ENCODE measurements at regions not wholly inside any gene's neighbourhood (a gene's known extent, or its start where the extent isn't known, plus 50 kb on each side); places are given as distances from the start of the nearest gene placed in this dataset.
"Not testable (repeated sequence)": the region's sequence is repeated elsewhere in the genome, so short reads cannot be mapped to it uniquely, and the experiment has no call there.

DNA sequence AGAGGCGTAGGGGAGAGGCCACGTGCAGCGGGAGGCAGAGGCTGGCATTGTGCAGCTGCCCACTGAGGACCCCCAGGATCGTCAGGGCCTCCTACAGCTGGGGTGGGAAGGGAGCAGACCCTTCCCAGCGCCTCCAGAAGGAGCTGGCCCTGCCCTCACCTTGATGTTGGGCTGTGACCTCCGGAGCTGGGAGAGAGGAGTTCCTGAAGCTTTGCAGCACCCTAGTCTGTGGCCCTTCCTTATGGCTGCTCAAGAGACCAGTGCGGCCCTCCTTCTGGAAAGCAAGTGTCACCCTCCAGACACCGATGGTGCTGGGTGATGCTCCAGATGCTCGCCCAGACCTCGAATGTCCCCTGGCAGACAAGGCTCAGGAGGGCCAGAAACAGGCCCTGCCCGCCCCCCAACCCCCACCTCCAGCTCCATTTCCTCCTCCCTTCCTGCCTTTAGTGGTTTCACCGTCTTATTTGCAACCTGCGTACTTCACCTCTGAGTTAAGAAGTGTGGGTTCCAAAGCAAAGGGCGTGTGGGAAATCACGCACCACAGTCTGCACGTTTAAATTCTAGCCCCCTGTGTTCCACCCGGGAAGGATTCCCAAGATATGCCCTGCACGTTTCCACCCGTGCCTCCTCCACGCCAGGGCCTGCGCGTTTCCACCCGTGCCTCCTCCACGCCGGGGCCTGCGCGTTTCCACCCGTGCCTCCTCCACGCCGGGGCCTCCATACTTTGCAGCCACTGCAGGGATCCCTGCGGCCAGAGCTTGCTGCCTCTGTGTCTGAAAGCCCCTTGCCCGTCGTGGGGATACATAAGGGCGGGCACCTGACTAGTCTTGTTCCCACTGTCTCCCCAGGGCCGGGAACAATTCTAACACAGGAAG is 152.6 kb downstream of the NPIPB11 start:
- H3K4me3 ChIP-seq; H3K9me3 ChIP-seq; intact Hi-C loops (cut with DNase I); ATAC-seq; H3K27me3 ChIP-seq; H3K4me1 ChIP-seq; DNase-seq; H3K27ac ChIP-seq; H3K36me3 ChIP-seq (replicated peaks in 1 of 2; ENCODE audit: insufficient read depth in 1 of 2, low read depth in 2 of 2): not testable (repeated sequence)
- WGBS, 2 donors: 82 to 85% methylated on average over 24 to 28 of the region's 35 CpGs

DNA sequence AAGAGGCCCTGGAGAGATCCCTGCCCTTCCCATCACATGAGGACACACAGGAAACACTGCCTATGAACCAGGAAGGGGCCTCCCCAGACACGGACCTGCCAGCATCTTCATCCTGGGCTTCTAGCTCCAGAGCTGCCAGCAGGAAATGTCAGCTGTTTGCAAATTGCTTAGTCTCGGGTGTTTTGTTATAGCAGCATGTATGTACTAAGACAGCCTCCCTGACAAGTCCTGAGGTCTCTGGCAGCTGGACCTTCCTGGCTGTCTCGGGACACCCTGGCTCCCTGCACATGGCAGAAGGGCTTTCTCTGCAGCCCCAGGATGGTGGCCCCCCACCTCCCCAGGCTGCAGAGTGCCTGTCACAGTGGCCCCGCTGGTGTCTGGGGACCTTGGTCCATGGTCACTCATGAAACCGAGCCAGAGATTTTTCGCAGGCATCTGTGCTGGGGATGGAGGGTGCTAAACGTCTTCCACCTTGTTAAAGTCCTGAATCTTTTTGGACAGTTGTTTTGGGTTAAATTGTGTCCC is 153.4 kb downstream of the NPIPB11 start:
- H3K27me3 ChIP-seq; intact Hi-C loops (cut with DNase I); H3K4me1 ChIP-seq; H3K4me3 ChIP-seq; H3K27ac ChIP-seq; H3K36me3 ChIP-seq (replicated peaks in 1 of 2; ENCODE audit: insufficient read depth in 1 of 2, low read depth in 2 of 2); H3K9me3 ChIP-seq; ATAC-seq; DNase-seq: not testable (repeated sequence)
- WGBS, 2 donors: 50 to 82% methylated on average over 2 to 7 of the region's 7 CpGs

DNA sequence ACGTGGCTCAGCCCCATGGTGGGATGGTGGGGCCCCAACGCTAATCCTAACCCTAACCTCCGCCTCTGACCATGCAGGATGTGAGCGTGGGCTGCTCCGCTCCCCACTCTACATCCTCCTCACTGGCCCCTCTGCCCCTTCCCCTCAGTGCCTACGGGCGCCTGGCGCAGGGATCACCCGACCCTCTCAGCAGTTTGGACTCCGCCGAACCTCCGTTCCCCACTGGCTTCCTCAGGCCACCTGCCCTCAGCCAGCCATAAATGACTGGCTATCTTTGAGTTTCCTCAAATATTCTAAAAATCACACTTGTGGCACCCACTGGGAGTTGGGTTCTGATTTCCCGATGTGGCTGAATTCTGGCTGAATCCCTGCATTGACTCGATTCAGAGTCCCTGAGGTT is 154.2 kb downstream of the NPIPB11 start:
- intact Hi-C loops (cut with DNase I); ATAC-seq; DNase-seq: not testable (repeated sequence)

DNA sequence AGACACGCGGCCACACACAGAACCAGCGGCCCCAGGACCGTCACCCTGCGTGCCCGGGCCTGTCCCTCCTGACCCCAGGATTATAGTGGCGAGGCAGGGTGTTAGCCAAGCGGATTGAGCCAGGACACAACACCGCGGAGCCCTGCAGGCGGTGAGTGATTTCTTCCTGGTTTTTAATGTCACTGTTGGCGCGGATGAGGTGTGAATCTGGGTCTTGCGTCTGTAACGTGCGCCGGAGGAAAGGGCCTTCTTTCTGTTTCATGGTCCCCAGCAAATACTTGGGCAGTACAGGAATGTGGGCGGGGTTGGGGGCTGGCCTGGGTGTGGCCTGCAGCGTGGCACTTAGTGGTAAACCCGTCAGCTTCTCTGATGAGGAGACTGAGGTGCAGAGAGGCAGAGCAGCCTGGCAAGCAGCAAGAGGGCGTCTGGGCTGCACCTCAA is 154.9 kb downstream of the NPIPB11 start:
- H3K27me3 ChIP-seq; H3K9me3 ChIP-seq; H3K36me3 ChIP-seq (replicated peaks in 1 of 2; ENCODE audit: insufficient read depth in 1 of 2, low read depth in 2 of 2); intact Hi-C loops (cut with DNase I); H3K4me3 ChIP-seq; H3K4me1 ChIP-seq: not testable (repeated sequence)
- WGBS, 2 donors: 36 to 41% methylated on average over 9 to 21 of the region's 21 CpGs
- ATAC-seq (peak; percentile 74), DNase-seq (peak; percentile 51 to 76 (median 72))
- peak overlapping the region in 2 of 4 donors; percentile 21 to 62 for H3K27ac ChIP-seq

More for the DNA sequence above, 154.2 kb downstream of the NPIPB11 start:
- H3K36me3 ChIP-seq (replicated peaks in 1 of 2; ENCODE audit: insufficient read depth in 1 of 2, low read depth in 2 of 2); H3K4me3 ChIP-seq; H3K4me1 ChIP-seq; H3K27me3 ChIP-seq; H3K9me3 ChIP-seq; H3K27ac ChIP-seq: not testable (repeated sequence)
- 94 to 96% methylated on average over 14 of the region's 14 CpGs for WGBS, 2 donors

DNA sequence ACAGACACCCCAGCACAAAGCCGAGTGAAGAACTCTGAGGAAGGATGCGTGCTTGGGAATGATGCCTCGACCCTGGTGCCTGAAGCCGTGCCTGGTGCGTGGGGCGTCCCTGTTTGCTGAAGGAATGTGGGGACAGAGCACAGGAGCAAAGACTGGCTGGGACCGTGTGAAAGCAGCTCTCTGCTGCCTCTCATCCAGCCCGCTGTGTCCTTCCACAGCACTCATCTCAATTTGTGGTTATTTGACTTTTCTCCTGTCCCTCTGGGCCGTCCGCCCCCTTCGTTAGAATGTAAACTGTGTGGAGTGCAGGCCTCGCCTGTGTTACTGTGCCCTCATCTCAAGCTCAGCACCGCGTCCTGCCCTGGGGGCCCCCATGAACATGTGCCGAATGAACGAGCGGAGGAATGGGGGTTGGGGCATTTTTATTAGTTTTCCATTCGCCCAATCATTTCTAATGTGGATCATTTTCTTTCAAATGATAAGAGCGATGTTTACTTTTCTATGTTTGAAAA is 155.5 kb downstream of the NPIPB11 start:
- 49 to 69% methylated on average over 14 to 16 of the region's 19 CpGs for WGBS, 2 donors
- H3K4me1 ChIP-seq; intact Hi-C loops (cut with DNase I); DNase-seq; H3K36me3 ChIP-seq (replicated peaks in 1 of 2; ENCODE audit: insufficient read depth in 1 of 2, low read depth in 2 of 2); H3K9me3 ChIP-seq; H3K27me3 ChIP-seq; H3K4me3 ChIP-seq; ATAC-seq: not testable (repeated sequence)
- H3K27ac ChIP-seq: peak overlapping the region in 2 of 4 donors; percentile 21 to 62

DNA sequence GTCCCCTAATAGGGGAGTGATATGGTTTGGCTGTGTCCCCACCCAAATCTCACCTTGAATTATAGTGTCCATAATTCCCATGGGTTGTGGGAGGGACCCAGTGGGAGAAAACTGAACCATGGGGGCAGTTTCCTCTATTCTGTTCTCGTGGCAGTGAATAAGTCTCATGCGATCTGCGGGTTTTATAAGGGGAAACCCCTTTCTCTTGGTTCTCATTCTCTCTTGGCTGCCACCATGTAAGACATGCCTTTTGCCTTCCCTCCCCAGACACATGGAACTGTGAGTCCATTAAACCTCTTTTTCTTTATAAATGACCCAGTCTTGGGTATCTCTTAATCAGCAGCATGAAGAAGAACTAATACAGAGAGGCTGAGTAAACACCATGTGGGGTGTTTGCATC is 156.0 kb downstream of the NPIPB11 start:
- H3K27ac ChIP-seq; H3K36me3 ChIP-seq (replicated peaks in 1 of 2; ENCODE audit: insufficient read depth in 1 of 2, low read depth in 2 of 2); H3K27me3 ChIP-seq; H3K4me3 ChIP-seq; intact Hi-C loops (cut with DNase I); DNase-seq; H3K9me3 ChIP-seq; H3K4me1 ChIP-seq; ATAC-seq: not testable (repeated sequence)
- 93 to 95% methylated on average over 3 of the region's 3 CpGs for WGBS, 2 donors

DNA sequence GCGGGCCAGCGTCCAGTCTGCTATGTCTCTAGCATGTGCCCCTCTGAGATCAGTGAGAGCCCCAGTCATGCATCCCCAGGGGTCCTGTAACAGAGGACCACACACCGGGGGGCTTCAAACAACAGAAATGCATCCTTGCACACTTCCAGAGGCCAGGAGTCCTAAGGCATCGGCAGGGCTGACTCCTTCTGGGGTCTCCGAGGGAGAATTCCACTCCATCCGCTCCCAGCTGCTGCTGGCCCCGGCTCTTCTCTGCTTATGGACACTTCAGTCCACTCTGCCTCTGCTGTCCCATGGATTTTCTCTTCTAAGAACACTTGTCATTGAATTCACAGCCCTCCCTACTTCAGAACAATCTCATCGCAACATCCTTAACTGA is 157.6 kb downstream of the NPIPB11 start:
- ATAC-seq; DNase-seq; H3K4me1 ChIP-seq; H3K9me3 ChIP-seq; H3K4me3 ChIP-seq; H3K36me3 ChIP-seq (replicated peaks in 1 of 2; ENCODE audit: insufficient read depth in 1 of 2, low read depth in 2 of 2); intact Hi-C loops (cut with DNase I); H3K27ac ChIP-seq; H3K27me3 ChIP-seq: not testable (repeated sequence)
- WGBS, 2 donors: 90 to 97% methylated on average over 6 to 8 of the region's 8 CpGs

DNA sequence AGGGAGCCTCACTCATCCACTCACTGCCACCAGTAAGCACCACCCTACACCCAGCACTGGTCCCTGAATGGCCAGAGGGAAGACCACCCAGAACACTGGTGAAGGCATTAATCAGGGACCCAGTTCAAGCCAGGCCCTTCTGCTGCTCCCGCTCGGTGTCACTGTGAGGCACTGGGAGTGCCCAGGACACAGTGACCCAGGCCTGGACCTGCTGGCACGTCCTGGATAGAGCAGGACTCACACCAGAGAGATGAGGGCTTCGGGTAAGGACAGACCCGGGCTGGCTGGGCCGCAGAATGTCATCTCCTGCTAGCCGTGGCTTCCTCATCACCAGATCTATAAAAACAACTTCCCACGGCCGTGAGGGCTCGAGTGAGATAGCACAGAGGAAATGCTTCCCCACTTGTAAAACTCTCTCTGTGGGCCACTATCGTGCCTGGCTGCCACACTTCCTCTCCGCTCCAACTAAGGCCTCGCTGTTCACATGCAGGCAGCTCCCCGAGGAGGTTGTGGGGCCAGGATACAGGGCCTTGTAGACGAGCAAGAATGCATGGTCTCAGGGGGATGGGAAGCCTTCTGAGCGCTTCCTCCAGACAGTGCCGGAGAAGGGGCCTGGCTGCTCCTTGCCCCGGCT is 158.1 kb downstream of the NPIPB11 start:
- H3K27me3 ChIP-seq; H3K4me1 ChIP-seq; ATAC-seq; H3K9me3 ChIP-seq; H3K36me3 ChIP-seq (replicated peaks in 1 of 2; ENCODE audit: insufficient read depth in 1 of 2, low read depth in 2 of 2); H3K4me3 ChIP-seq; H3K27ac ChIP-seq; intact Hi-C loops (cut with DNase I): not testable (repeated sequence)
- DNase-seq: peak in 1 of 4 donors; percentile 12
- WGBS, 2 donors: 70 to 100% methylated on average over 2 to 18 of the region's 18 CpGs

DNA sequence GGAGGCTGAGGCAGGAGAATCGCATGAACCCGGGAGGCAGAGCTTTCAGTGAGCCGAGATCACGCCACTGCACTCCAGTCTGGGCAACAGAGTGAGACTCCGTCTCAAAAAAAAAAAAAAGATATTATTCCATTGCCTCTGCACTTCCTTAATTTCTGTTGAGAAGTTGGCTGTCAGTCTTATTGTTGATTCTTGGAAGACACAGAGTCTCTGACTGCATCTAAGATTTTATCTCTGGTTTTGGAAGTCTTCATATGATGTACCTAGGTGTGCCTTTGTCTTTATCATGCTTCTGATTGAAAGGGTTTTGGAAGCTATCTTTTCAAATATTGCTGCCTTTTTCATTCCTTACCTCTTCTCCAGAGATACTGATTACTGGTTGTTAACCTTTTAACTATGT is 160.4 kb downstream of the NPIPB11 start:
- H3K27ac ChIP-seq; ATAC-seq; H3K9me3 ChIP-seq; H3K4me3 ChIP-seq; DNase-seq; H3K36me3 ChIP-seq (replicated peaks in 1 of 2; ENCODE audit: insufficient read depth in 1 of 2, low read depth in 2 of 2); intact Hi-C loops (cut with DNase I); H3K4me1 ChIP-seq; H3K27me3 ChIP-seq: not testable (repeated sequence)
- WGBS, 2 donors: 70 to 88% methylated on average over 5 of the region's 5 CpGs

Data from body of pancreas (tissue), 4 donors.